Right lobe of liver (tissue), 6 donors: ENCODE measurements at regions not wholly inside any gene's neighbourhood (a gene's known extent, or its start where the extent isn't known, plus 50 kb on each side); places are given as distances from the start of the nearest gene placed in this dataset.

Experiments
- ATAC-seq, 4 donors: fragments of 200-7000 bp; cut with Tn5 transposase; one replicate each; pipeline ENCODE4 v1.9.1; 2020; ENCODE audit warnings: mild to moderate bottlenecking in 4 of 4, moderate library complexity in 4 of 4
- DNase-seq, 3 donors: peaks; one replicate each; pipeline ENCODE4 v3.0.0-alpha.2; 2020
- H3K27ac ChIP-seq, 3 donors: fragments of 200-600 bp; one replicate each; pipeline ENCODE4 v1.8.0; 2022
- H3K27me3 ChIP-seq, 2 donors: fragments of 200-600 bp; one replicate each; pipeline ENCODE4 v1.8.0; 2022
- H3K36me3 ChIP-seq, 4 donors: fragments of 200-600 bp; sonication (generic) in 1 of 4; one replicate each; pipeline versions ENCODE4 v1.5.1 to v1.8.0; 2017 to 2022; ENCODE audit warnings: control low read depth in 1 of 4
- H3K4me1 ChIP-seq, 4 donors: fragments of 200-600 bp; sonication (generic) in 1 of 4; one replicate each; pipeline versions ENCODE4 v1.5.1 to v1.8.0; 2017 to 2022; ENCODE audit warnings: control low read depth in 1 of 4
- H3K4me3 ChIP-seq, 3 donors: fragments of 200-600 bp; one replicate each; pipeline ENCODE4 v1.8.0; 2022
- H3K9me3 ChIP-seq, 4 donors: fragments of 200-600 bp; sonication (generic) in 1 of 4; one replicate each; pipeline versions ENCODE4 v1.5.1 to v1.8.0; 2017 to 2022; ENCODE audit warnings: control low read depth in 1 of 4
- POLR2A ChIP-seq: fragments of 450-650 bp; IDR thresholded peaks from one replicate; pipeline ENCODE4 v1.6.1; 2017; ENCODE audit warnings: antibody characterized with exemption, mild to moderate bottlenecking
- WGBS: methylation state at CpG from one replicate; pipeline ENCODE4 v1.1.6; 2018; ENCODE audit warnings: low coverage, low lambda C conversion rate; ENCODE audit not compliant: insufficient coverage; ENCODE audit errors: missing lambda C conversion rate; 5-methylcytosine and 5-hydroxymethylcytosine counted together
- intact Hi-C, 2 donors: fragments of 100-400 bp; cut with DNase I; formaldehyde crosslinking; loops; one replicate each; pipeline versions ENCODE4 v1.11.2 to v1.14.1; 2022
- TF ChIP-seq, protein P1 (sequence below), 4 donors: fragments of 200-600 bp in 3 of 4; fragments of 450-650 bp in 1 of 4; IDR thresholded peaks; one replicate each; pipeline versions ENCODE4 v1.5.1 to v1.8.0; 2016 to 2022; ENCODE audit warnings: antibody characterized with exemption in 4 of 4, mild to moderate bottlenecking in 2 of 4
- donor health status: DM: no; HTN: yes; CAD: no.
- donor health status: DM: no; HTN: no; CAD: no.
- donor health status: DM: no; HTN: no; CAD: no.
- donor health status: DM: no; HTN: yes; CAD: no.
- donor health status: DM: no; HTN: yes; CAD: no.

DNA sequence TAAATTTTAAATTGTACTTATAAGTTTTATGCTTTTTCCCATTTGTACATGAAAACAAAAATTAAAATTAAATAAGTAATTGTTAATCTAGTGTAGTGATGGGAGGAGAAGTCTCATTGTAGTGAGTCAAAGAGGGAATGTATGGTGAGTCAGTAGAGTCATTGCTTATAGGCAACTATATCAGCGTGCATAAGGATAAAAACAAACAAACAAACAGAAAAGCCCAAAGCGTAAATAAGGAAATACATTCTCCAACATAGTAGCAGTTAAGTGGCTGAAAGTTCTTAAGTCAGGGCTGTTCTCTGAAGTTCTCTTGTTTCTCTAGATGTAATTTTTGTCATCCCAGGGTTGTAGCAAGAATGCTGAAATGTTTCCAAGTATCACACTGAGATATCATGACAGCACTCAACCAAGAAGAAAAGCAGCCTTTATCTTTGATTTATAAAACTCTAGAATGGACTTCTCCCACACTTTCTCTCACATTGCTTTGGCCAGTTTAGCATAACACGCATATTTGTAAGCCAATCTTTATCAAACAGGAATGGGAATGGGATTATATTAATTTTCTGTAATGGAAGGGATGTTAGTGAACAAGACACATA lies 184.1 kb upstream of the TP63 start:
- Histone ChIP-seq H3K27ac (no peak overlapping the region), H3K9me3 (no peaks in the 10 kb centered on the region), H3K36me3 (no peaks in the 10 kb centered on the region), H3K4me1 (no peaks in the 10 kb centered on the region), H3K4me3 (no peak overlapping the region), H3K27me3 (no peaks in the 10 kb centered on the region)
- intact Hi-C loops = no loop called here
- ATAC-seq (no peak), DNase-seq (no peak)
- WGBS = 71% methylated on average over 3 of the region's 3 CpGs
- TF ChIP-seq POLR2A = no peak
- TF ChIP-seq, protein P1, sequence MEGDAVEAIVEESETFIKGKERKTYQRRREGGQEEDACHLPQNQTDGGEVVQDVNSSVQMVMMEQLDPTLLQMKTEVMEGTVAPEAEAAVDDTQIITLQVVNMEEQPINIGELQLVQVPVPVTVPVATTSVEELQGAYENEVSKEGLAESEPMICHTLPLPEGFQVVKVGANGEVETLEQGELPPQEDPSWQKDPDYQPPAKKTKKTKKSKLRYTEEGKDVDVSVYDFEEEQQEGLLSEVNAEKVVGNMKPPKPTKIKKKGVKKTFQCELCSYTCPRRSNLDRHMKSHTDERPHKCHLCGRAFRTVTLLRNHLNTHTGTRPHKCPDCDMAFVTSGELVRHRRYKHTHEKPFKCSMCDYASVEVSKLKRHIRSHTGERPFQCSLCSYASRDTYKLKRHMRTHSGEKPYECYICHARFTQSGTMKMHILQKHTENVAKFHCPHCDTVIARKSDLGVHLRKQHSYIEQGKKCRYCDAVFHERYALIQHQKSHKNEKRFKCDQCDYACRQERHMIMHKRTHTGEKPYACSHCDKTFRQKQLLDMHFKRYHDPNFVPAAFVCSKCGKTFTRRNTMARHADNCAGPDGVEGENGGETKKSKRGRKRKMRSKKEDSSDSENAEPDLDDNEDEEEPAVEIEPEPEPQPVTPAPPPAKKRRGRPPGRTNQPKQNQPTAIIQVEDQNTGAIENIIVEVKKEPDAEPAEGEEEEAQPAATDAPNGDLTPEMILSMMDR (IDR thresholded peaks at IDR 0.05) = no peak

DNA sequence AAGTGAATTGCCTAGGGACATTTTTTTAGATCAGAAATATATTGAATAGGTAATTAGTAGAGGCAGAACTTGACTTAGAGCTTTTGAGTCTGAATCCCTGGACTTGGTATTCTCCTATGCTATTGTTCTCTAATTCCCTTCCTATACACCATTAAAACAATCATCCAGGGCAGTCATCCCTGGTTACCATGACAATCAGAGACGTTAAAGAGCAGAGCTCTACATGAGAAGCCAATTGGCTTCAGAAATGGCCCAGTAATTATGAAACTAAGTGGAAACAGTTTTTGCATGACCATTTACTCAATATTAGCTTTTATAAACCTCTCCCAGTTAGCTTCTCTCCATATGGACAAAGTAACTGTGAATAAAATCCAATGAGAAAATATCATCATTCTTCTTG lies 182.1 kb upstream of the TP63 start:
- no peak overlapping the region for H3K4me3 ChIP-seq
- no peaks in the 10 kb centered on the region for H3K9me3 ChIP-seq
- DNase-seq (no peak), ATAC-seq (no peak)
- H3K36me3 ChIP-seq = no peaks in the 10 kb centered on the region
- intact Hi-C loops = no loop called here
- H3K27ac ChIP-seq = no peak overlapping the region
- 36% methylated on average over 1 of the region's 1 CpG for WGBS
- TF ChIP-seq, protein P1 (IDR thresholded peaks at IDR 0.05) = no peak
- TF ChIP-seq POLR2A = no peak
- H3K27me3 ChIP-seq = no peaks in the 10 kb centered on the region
- no peaks in the 10 kb centered on the region for H3K4me1 ChIP-seq

DNA sequence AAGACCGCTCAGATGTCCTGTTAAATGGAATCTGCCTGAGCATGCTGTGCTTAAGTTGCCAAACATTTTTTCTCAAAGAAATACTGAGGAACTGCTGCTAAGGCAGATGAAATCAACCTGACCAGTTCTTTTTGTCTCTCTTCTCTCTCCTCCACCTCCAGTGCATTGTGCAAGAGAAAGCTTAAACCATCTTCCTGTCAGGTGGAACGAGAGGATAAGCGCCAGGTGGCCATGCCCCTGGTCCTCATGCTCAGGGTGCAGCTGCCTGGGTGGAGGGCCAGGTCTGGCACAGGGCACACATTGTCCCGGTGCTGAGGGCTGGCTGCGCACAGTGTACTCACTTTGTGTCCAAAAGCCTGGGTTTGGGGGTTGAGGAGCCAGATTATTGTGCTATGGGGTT lies 176.2 kb upstream of the TP63 start:
- H3K9me3 ChIP-seq = no peaks in the 10 kb centered on the region
- H3K4me1 ChIP-seq = no peaks in the 10 kb centered on the region
- H3K36me3 ChIP-seq = no peaks in the 10 kb centered on the region
- ATAC-seq (no peak), DNase-seq (no peak)
- H3K27me3 ChIP-seq = no peaks in the 10 kb centered on the region
- intact Hi-C loops = no loop called here
- 87% methylated on average over 5 of the region's 5 CpGs for WGBS
- TF ChIP-seq POLR2A = no peak
- TF ChIP-seq, protein P1 (IDR thresholded peaks at IDR 0.05) = no peak
- no peak overlapping the region for H3K4me3 ChIP-seq
- H3K27ac ChIP-seq = no peak overlapping the region

DNA sequence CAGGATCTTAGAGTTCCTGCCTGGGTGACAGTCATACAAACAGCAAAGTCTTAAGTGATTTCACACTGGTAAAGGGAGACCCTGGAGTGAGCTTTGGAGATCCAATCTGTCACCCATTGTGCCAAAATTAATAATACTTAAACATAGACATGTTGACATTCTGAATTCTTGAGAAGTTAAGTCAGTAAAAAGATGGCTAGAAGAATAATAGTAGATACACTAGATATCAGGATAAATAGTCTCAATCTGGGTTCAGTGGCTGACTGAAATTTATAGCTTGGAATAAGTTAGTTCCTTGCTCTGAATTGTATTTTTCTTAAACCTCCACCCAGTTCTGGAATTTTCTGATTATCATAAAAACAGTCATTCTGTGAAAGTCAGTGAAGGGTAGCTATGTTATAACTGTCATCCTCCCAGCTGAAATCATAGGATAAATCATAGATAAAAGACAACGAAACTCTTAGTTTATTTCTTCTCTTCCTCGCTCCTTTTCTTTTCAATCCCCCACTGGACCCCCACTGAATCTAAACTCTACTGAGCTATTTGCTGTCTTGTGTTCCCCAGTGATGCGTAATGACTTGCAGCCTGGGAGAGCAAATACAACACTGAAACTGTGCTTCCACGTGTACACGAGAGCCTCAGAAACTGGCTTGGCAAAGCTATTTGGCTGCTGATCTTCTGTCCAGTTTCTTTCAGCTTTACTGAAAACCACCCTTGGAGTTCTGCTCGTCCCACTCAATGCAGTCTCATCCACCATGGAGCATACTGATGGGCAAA lies 175.4 kb upstream of the TP63 start:
- Histone ChIP-seq H3K36me3 (no peaks in the 10 kb centered on the region), H3K9me3 (no peaks in the 10 kb centered on the region), H3K4me1 (no peaks in the 10 kb centered on the region), H3K27ac (no peak overlapping the region), H3K27me3 (no peaks in the 10 kb centered on the region), H3K4me3 (no peak overlapping the region)
- TF ChIP-seq POLR2A = no peak
- TF ChIP-seq, protein P1 (IDR thresholded peaks at IDR 0.05) = no peak
- DNase-seq (no peak), ATAC-seq (no peak)
- WGBS = 65% methylated on average over 5 of the region's 6 CpGs
- intact Hi-C loops = no loop called here
